ENCODE measurements at regions not wholly inside any gene's neighbourhood (a gene's known extent, or its start where the extent isn't known, plus 50 kb on each side); places are given as distances from the start of the nearest gene placed in this dataset.
"Not testable (repeated sequence)": the region's sequence is repeated elsewhere in the genome, so short reads cannot be mapped to it uniquely, and the experiment has no call there.

DNA sequence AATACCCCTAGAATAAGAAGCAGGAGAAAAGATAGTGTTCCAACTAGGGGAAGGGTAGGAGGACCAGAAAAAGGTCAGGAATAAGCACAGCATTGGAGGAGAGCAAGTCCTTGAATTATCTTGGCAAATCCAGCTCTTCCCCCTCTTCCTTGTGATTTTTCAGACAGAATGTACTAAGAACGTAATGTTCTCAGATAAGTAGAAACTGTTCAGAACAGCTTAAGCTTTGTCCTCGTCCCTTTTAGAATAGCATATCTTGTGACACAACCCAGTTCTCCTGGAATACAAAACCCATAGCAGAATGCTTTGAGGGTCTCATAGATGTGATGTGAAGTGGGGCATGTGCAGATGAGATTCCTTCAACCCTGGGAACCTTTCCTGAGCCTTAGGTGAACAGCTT is 97.4 kb downstream of the EMB start:
- H3K9me3 ChIP-seq = no peaks in the 10 kb centered on the region
- no peaks in the 10 kb centered on the region for H3K4me1 ChIP-seq
- no peaks in the 10 kb centered on the region for H3K27me3 ChIP-seq
- no peak for DNase-seq
- H3K36me3 ChIP-seq = no peaks in the 10 kb centered on the region
- no peak for TF ChIP-seq POLR2A (IDR thresholded peaks at IDR 0.05)
- no peak overlapping the region for H3K27ac ChIP-seq
- no peak overlapping the region for H3K4me3 ChIP-seq
- intact Hi-C loops (cut with DNase I; ENCODE audit: low total_unique reads) = no loop called here

DNA sequence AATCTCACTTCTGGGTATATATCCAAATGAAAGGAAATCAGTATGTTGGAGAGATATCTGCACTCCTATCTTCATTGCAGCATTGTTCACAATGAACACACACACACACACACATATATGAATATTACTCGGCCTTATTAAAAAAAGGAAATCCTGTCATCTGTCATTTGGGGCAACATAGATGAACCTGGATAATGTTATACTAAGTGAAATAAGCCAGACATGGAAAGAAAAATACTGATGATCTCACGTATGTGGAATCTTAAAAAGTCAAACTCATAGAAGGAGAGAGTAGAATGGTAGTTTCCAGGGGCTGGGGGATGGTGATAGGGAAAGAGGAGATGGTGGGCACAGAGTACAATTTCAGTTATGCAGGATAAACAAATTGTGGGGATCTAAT is 100.3 kb downstream of the EMB start:
- H3K4me1 ChIP-seq = no peaks in the 10 kb centered on the region
- H3K9me3 ChIP-seq = no peaks in the 10 kb centered on the region
- TF ChIP-seq, protein P1, sequence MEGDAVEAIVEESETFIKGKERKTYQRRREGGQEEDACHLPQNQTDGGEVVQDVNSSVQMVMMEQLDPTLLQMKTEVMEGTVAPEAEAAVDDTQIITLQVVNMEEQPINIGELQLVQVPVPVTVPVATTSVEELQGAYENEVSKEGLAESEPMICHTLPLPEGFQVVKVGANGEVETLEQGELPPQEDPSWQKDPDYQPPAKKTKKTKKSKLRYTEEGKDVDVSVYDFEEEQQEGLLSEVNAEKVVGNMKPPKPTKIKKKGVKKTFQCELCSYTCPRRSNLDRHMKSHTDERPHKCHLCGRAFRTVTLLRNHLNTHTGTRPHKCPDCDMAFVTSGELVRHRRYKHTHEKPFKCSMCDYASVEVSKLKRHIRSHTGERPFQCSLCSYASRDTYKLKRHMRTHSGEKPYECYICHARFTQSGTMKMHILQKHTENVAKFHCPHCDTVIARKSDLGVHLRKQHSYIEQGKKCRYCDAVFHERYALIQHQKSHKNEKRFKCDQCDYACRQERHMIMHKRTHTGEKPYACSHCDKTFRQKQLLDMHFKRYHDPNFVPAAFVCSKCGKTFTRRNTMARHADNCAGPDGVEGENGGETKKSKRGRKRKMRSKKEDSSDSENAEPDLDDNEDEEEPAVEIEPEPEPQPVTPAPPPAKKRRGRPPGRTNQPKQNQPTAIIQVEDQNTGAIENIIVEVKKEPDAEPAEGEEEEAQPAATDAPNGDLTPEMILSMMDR (IDR thresholded peaks at IDR 0.05) = no peak
- no peak for TF ChIP-seq POLR2A (IDR thresholded peaks at IDR 0.05)
- no peaks in the 10 kb centered on the region for H3K36me3 ChIP-seq
- H3K27ac ChIP-seq = no peak overlapping the region
- no peak for DNase-seq
- no peaks in the 10 kb centered on the region for H3K27me3 ChIP-seq
- intact Hi-C loops (cut with DNase I; ENCODE audit: low total_unique reads) = no loop called here
- no peak overlapping the region for H3K4me3 ChIP-seq

- intact Hi-C loops (cut with DNase I; ENCODE audit: low total_unique reads); H3K4me3 ChIP-seq; H3K9me3 ChIP-seq; H3K27me3 ChIP-seq; H3K4me1 ChIP-seq; H3K36me3 ChIP-seq; DNase-seq; H3K27ac ChIP-seq: not testable (repeated sequence)
Measured at GRCh38 chr5:50330633-50331032, 110.5 kb downstream of the EMB start.

DNA sequence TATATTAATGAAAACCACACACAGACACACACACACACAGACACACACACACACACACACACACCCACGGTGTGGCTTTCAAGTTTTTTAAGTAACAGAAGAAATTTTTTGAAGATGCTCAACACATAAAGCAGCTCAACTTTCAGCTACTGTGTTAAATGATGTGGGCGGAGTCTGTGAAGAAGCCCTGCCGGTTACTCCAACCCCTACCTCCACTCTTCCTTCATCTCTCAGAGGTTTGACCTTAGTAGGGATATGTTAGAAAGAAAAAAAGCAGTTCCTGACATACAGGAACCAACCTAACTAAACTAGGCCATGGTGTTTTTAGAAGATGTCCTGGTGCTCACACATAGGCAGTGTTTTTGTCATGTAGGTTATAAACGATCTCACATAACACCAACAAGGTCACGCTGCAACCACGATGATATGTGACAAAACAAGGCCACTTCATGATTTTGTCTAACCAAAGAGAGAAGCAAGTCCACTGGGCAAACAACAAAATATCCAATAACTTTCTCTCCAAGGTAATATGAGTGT is 112.8 kb downstream of the EMB start:
- Histone ChIP-seq H3K4me1 (no peaks in the 10 kb centered on the region), H3K9me3 (no peaks in the 10 kb centered on the region)
- intact Hi-C loops (cut with DNase I; ENCODE audit: low total_unique reads) = no loop called here

DNA sequence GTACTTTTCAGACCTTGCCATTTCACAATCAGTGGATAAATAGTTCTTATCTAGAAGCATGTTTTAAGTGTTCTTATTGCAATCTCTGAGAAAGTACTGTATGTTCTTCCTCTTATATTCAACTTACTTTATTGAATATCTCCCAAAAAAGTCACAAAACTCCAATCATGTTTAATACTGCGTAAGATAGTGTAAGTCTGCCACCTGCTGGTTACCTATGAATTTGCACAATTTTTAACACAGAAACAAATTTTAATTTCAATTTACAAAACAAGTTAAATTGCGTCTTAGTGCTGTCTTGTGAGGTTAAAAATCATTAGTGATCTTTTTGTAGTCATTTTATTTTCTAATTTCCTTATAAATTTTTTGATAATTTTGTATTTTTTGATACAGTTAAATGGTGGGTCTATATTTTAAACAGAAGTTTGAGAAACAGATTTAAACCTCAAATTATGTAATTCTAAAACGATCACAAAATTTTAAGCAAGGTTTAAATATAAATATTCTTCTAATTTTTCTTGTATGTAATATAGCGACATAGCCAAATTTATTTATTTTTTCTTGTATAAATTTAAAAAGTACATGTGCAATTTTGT is 115.8 kb downstream of the EMB start:
- no peaks in the 10 kb centered on the region for H3K9me3 ChIP-seq
- no peak overlapping the region for H3K4me3 ChIP-seq
- no peak for DNase-seq
- H3K27ac ChIP-seq = no peak overlapping the region
- intact Hi-C loops (cut with DNase I; ENCODE audit: low total_unique reads) = no loop called here
- H3K36me3 ChIP-seq = no peaks in the 10 kb centered on the region
- no peaks in the 10 kb centered on the region for H3K4me1 ChIP-seq
- H3K27me3 ChIP-seq = no peaks in the 10 kb centered on the region
- TF ChIP-seq, protein P1 (IDR thresholded peaks at IDR 0.05) = peak in 1 of 4 experiments; percentile 33
- TF ChIP-seq POLR2A (IDR thresholded peaks at IDR 0.05) = no peak

More for the DNA sequence above, 112.8 kb downstream of the EMB start:
- H3K27me3 ChIP-seq = no peaks in the 10 kb centered on the region
- no peak overlapping the region for H3K27ac ChIP-seq
- DNase-seq = no peak
- no peak for TF ChIP-seq POLR2A (IDR thresholded peaks at IDR 0.05)
- TF ChIP-seq, protein P1 (IDR thresholded peaks at IDR 0.05) = no peak
- no peaks in the 10 kb centered on the region for H3K36me3 ChIP-seq
- H3K4me3 ChIP-seq = no peak overlapping the region

DNA sequence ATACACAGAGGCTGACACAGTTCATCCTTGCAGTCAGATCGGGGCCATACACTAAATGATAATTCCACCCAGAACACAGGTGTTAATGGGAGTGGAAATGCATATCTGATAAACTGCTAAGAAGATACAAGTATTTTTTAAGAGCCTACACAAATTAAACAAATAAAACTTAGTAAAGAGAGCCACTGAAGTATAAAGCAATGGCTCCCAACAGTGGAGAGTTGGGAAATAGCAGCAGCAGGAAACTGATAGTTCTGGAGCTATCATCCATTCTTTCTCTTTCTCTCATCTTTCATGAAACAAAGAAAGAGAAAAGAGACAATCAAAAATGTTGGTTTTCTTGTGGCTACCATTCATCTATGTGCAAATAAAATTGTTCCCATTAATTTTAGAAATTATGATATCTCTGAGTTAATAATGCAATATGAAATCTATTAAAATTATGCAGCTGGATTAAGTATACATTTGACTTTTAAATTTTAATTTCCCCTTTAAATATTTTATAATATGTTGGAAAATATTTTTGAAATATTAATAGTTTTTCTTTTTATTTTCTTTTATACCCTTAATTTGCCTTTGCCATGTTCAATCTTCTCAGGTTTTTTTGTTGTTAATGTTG is 120.8 kb downstream of the EMB start:
- intact Hi-C loops (cut with DNase I; ENCODE audit: low total_unique reads) = no loop called here
- DNase-seq = no peak
- no peak for TF ChIP-seq POLR2A (IDR thresholded peaks at IDR 0.05)
- TF ChIP-seq, protein P1 (IDR thresholded peaks at IDR 0.05) = no peak

More for the DNA sequence above, 120.8 kb downstream of the EMB start:
- Histone ChIP-seq H3K36me3 (no peaks in the 10 kb centered on the region), H3K4me1 (no peaks in the 10 kb centered on the region), H3K27ac (no peak overlapping the region), H3K9me3 (no peaks in the 10 kb centered on the region), H3K4me3 (no peak overlapping the region), H3K27me3 (no peaks in the 10 kb centered on the region)
